ENCODE measurements at regions not wholly inside any gene's neighbourhood (a gene's known extent, or its start where the extent isn't known, plus 50 kb on each side); places are given as distances from the start of the nearest gene placed in this dataset.

GRCh38 chr7:153327683-153328082, 568.1 kb downstream of the ACTR3B start:
- H3K9me3 Mint-ChIP-seq, result no peaks in the 10 kb centered on the region
- H3K4me3 Mint-ChIP-seq, result no peak overlapping the region
- no peaks in the 10 kb centered on the region for H3K27me3 Mint-ChIP-seq
- no peaks in the 10 kb centered on the region for H3K36me3 Mint-ChIP-seq
- no peak overlapping the region for H3K27ac Mint-ChIP-seq
- no peak for TF ChIP-seq CTCF (conservative IDR thresholded peaks at IDR 0.05)
- DNase-seq (ENCODE audit: extremely low spot score, unreplicated experiment), result no peak
- no peaks in the 10 kb centered on the region for H3K4me1 Mint-ChIP-seq (ENCODE audit: unreplicated experiment)

- Mint-ChIP-seq H3K36me3 (no peaks in the 10 kb centered on the region), H3K4me3 (no peak overlapping the region), H3K9me3 (peaks cover 8% of the 10 kb centered on the region), H3K27ac (no peak overlapping the region), H3K4me1 (ENCODE audit: unreplicated experiment) (no peaks in the 10 kb centered on the region), H3K27me3 (no peaks in the 10 kb centered on the region)
- DNase-seq (ENCODE audit: extremely low spot score, unreplicated experiment), result no peak
- TF ChIP-seq CTCF (conservative IDR thresholded peaks at IDR 0.05), result no peak
Measured at GRCh38 chr7:153331427-153331826, 571.9 kb downstream of the ACTR3B start.

- H3K4me3 Mint-ChIP-seq, result no peak overlapping the region
- no peaks in the 10 kb centered on the region for H3K36me3 Mint-ChIP-seq
- H3K9me3 Mint-ChIP-seq, result no peaks in the 10 kb centered on the region
- H3K4me1 Mint-ChIP-seq (ENCODE audit: unreplicated experiment), result no peaks in the 10 kb centered on the region
- no peaks in the 10 kb centered on the region for H3K27me3 Mint-ChIP-seq
- DNase-seq (ENCODE audit: extremely low spot score, unreplicated experiment), result no peak
- no peak for TF ChIP-seq CTCF (conservative IDR thresholded peaks at IDR 0.05)
- H3K27ac Mint-ChIP-seq, result no peak overlapping the region
Measured at GRCh38 chr7:153354071-153354470, 594.5 kb downstream of the ACTR3B start.

- no peak for DNase-seq (ENCODE audit: extremely low spot score, unreplicated experiment)
- no peak overlapping the region for H3K27ac Mint-ChIP-seq
- no peaks in the 10 kb centered on the region for H3K4me1 Mint-ChIP-seq (ENCODE audit: unreplicated experiment)
- no peaks in the 10 kb centered on the region for H3K36me3 Mint-ChIP-seq
- H3K4me3 Mint-ChIP-seq, result no peak overlapping the region
- no peak for TF ChIP-seq CTCF (conservative IDR thresholded peaks at IDR 0.05)
- H3K27me3 Mint-ChIP-seq, result no peaks in the 10 kb centered on the region
- H3K9me3 Mint-ChIP-seq, result peaks cover 4% of the 10 kb centered on the region
Measured at GRCh38 chr7:153370092-153370491, 610.5 kb downstream of the ACTR3B start.

- Mint-ChIP-seq H3K4me3 (no peak overlapping the region), H3K36me3 (no peaks in the 10 kb centered on the region), H3K27ac (no peak overlapping the region), H3K4me1 (ENCODE audit: unreplicated experiment) (no peaks in the 10 kb centered on the region), H3K27me3 (no peaks in the 10 kb centered on the region), H3K9me3 (peaks cover 20% of the 10 kb centered on the region)
- no peak for TF ChIP-seq CTCF (conservative IDR thresholded peaks at IDR 0.05)
- no peak for DNase-seq (ENCODE audit: extremely low spot score, unreplicated experiment)
Measured at GRCh38 chr7:153380636-153381035, 621.1 kb downstream of the ACTR3B start.
